Cerebellar cortex (tissue), 1 donor: ENCODE measurements at regions not wholly inside any gene's neighbourhood (a gene's known extent, or its start where the extent isn't known, plus 50 kb on each side); places are given as distances from the start of the nearest gene placed in this dataset.

Experiments used
- DNase-seq: peaks from one replicate; pipeline ENCODE4 v3.0.0-alpha.2; 2015; ENCODE audit warnings: low spot score

- no peak for DNase-seq
These were observed 265.6 kb downstream of the NSG2 start for GRCh38 chr5:174311121-174311520.

- peak; percentile 70 for DNase-seq
These were observed 266.2 kb downstream of the NSG2 start for GRCh38 chr5:174311531-174312269.

- no peak for DNase-seq
These were observed 266.7 kb downstream of the NSG2 start for GRCh38 chr5:174312270-174312617.

GRCh38 chr5:174312641-174313040 lies 267.1 kb downstream of the NSG2 start:
- DNase-seq, result no peak

- DNase-seq, result no peak
These were observed 268.1 kb downstream of the NSG2 start for GRCh38 chr5:174313615-174314014.

- no peak for DNase-seq
These were observed 268.8 kb downstream of the NSG2 start for GRCh38 chr5:174314261-174314660.

- DNase-seq, result no peak
These were observed 270.0 kb downstream of the NSG2 start for GRCh38 chr5:174315471-174315870.

GRCh38 chr5:174315871-174316270 lies 270.4 kb downstream of the NSG2 start:
- DNase-seq, result no peak

- DNase-seq, result no peak
These were observed 270.8 kb downstream of the NSG2 start for GRCh38 chr5:174316326-174316725.

GRCh38 chr5:174317256-174317894 lies 271.9 kb downstream of the NSG2 start:
- DNase-seq, result peak; percentile 77

GRCh38 chr5:174318578-174318977 lies 273.1 kb downstream of the NSG2 start:
- no peak for DNase-seq

- no peak for DNase-seq
These were observed 274.0 kb downstream of the NSG2 start for GRCh38 chr5:174319551-174319950.

- no peak for DNase-seq
These were observed 274.5 kb downstream of the NSG2 start for GRCh38 chr5:174320051-174320450.

- peak; percentile 92 for DNase-seq
These were observed 278.4 kb downstream of the NSG2 start for GRCh38 chr5:174323878-174324281.

- DNase-seq, result peak; percentile 60
These were observed 279.2 kb downstream of the NSG2 start for GRCh38 chr5:174324680-174325079.

- no peak for DNase-seq
These were observed 279.9 kb downstream of the NSG2 start for GRCh38 chr5:174325431-174325830.

- no peak for DNase-seq
These were observed 280.5 kb downstream of the NSG2 start for GRCh38 chr5:174325961-174326360.

GRCh38 chr5:174326372-174326771 lies 280.9 kb downstream of the NSG2 start:
- no peak for DNase-seq

- peak; percentile 73 for DNase-seq
These were observed 281.9 kb downstream of the NSG2 start for GRCh38 chr5:174327317-174327864.

GRCh38 chr5:174327896-174328295 lies 282.4 kb downstream of the NSG2 start:
- no peak for DNase-seq

- DNase-seq, result peak; percentile 52
These were observed 283.3 kb downstream of the NSG2 start for GRCh38 chr5:174328631-174329299.

- DNase-seq, result no peak
These were observed 284.2 kb downstream of the NSG2 start for GRCh38 chr5:174329738-174330137.
